Tibial nerve (tissue), 4 donors: ENCODE measurements at regions not wholly inside any gene's neighbourhood (a gene's known extent, or its start where the extent isn't known, plus 50 kb on each side); places are given as distances from the start of the nearest gene placed in this dataset.
"Not testable (repeated sequence)": the region's sequence is repeated elsewhere in the genome, so short reads cannot be mapped to it uniquely, and the experiment has no call there.

Source experiments
- CTCF ChIP-seq, 5 experiments: fragments of 200-600 bp in 3 of 5; fragments of 450-650 bp in 2 of 5; sonication (generic) in 3 of 5; IDR thresholded peaks; one replicate each; pipeline ENCODE4 v1.5.1; 2016 to 2019; ENCODE audit warnings: antibody characterized with exemption in 5 of 5, mild to moderate bottlenecking in 3 of 5, moderate library complexity in 2 of 5
- EP300 ChIP-seq, 2 donors: sonication (generic); formaldehyde crosslinking; IDR thresholded peaks; one replicate each; pipeline ENCODE4 v1.6.1; 2017; ENCODE audit warnings: antibody characterized with exemption in 2 of 2, mild to moderate bottlenecking in 1 of 2
- POLR2A ChIP-seq, 2 donors: fragments of 450-650 bp; IDR thresholded peaks; one replicate each; pipeline ENCODE4 v1.6.1; 2017; ENCODE audit warnings: antibody characterized with exemption in 2 of 2, mild to moderate bottlenecking in 2 of 2, moderate library complexity in 2 of 2

DNA sequence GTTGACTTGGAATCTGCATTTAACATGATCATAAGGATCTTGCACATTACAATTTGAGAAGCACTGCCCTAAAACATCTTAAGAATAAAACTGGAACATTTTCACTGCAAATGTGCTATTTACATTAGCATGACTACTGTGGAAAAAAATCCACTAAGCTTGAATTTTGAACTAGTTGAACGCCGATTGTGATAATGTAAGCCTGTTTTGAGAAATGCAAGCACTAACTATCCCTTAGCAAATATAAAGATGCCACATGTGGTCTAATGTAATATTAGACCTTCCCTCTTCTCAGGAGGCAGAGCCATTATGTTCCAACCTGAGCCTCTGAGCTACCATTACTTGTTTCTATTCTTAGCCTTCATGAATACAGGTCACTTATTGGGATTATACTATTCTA lies 278.0 kb downstream of the SPATA31A6 start:
- not testable (repeated sequence) for TF ChIP-seq CTCF, POLR2A, EP300 (IDR thresholded peaks at IDR 0.05)
